HG03565 (cell line): ENCODE measurements at regions not wholly inside any gene's neighbourhood (a gene's known extent, or its start where the extent isn't known, plus 50 kb on each side); places are given as distances from the start of the nearest gene placed in this dataset.

Experiments
- ATAC-seq: cut with Tn5 transposase; IDR thresholded peaks from one replicate; pipeline ENCODE4 v1.9.1; 2021; ENCODE audit warnings: mild to moderate bottlenecking, moderate library complexity; ENCODE audit not compliant: unreplicated experiment

DNA sequence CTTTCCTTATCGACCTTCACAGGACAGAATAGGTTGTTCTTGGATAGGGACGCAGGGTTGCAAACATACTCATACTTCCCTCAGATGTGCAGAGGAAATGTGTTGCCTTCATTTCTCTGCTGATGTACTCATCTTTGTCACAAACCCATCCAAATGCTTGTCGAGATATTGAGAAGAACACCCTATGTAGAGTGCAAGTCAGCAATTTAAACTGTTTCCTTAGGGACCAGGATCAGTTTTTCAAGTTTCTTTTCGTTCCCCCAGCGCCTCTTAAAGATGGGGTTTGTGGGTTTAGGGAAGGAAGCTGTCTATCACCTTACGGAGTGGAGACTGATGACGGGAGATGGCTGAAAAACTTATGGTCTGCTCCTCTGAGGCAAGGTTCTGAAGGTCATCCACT, 474.2 kb downstream of the EPHA4 start:
- no peak for ATAC-seq

DNA sequence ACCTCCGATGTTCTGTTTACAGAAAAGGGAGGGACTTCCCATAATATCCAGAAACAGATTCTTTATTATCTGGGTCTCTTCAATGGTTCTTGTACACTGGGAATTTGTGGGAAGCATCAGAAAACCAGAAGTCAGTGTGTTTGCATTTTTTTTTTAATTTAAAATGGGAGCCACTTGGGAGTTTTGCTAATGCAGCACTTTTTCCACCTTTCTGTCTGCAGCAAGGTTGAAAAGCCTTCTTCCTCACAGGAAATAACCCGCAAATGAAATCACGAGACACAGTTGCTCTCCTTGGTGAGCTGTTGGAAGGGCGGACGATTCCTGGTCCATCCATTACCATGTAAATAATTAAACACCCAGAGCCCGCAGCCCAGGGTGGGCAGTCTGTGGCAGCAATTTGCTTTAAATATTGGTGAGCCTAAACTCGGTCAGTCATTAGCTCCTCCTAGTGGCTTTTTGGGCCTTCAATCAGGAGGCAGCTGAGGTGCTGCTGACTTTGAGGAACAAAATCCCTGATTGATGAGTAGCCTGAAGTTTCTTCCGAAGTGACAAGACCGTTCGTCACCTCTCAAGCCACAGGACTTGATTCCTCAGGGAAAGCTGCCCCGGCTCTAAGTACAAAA, 471.5 kb downstream of the EPHA4 start:
- no peak for ATAC-seq

DNA sequence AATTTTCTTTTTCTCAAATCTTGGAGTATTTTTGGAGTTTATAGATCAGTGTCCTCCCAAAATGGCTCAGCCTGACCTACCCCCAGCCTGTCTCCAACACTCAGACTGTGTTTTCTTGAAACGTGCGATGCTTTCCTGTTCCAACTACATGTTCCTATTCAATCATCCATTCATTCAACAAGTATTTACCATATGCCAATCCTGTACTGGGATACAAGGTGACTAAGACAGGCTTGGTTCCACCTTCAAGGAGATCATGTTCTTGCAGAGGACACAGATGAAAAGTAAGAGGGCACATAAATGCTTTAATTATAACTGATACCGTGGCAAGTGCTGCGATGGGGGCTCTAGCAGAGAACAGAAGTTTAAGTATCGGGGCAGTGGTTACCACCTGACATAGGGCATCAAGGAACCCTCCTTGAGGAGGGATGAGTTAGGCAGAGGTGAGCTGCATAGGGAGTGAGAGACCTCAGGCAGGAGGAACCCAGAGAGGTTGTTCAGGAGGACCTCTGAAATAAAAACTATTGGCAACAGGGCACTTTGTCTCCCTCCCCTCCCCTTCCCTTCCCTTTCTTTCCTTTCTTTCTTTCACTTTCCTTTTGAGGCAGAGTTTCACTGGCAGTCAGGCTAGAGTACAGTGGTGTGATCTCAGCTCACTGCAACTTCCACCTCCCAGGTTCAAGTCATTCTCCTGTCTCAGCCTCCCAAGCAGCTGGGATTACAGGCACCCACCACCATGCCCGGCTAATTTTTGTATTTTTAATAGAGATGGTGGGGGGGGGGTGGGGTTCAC, 469.0 kb downstream of the EPHA4 start:
- no peak for ATAC-seq

DNA sequence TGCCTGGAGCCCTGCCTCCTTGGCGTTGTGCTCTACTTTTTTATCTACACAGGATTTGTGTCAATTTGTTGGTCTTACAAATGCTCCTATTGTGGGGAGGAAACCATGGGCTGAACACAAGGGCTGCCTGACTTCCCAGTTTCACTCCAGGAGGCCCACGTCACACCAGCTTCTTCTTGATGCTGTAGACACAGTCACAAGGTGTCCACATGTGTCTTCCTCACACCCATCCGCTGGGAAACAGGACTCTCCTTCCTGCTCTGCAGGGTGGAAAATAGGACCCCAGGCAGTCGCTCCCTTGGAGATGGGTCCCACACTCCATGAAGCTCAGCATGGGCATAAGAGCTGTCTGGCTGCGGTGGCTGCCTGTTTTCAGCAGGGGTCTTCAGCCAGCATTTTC, 468.2 kb downstream of the EPHA4 start:
- no peak for ATAC-seq

DNA sequence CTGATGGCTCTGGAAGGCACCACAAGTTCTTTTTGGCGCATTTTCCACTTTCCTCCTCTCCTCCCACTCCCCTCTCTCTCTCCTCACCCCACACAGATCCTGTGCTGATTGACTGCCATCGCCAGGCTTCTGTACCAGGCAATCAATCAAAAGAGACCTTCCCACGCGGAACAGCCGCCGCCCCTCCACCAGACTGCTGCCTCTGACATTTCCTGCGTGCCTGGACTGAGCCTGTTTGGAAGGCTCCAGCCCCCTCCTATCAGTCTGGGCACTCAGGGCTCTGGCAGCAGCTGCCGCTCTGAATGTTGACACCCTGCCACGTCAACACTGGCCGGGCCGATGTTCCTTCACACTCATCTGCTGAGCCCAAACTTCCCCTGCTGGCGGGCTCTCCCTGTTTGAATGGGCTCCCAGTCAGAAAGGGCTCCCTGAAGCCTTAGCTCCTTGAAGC, 467.7 kb downstream of the EPHA4 start:
- no peak for ATAC-seq

DNA sequence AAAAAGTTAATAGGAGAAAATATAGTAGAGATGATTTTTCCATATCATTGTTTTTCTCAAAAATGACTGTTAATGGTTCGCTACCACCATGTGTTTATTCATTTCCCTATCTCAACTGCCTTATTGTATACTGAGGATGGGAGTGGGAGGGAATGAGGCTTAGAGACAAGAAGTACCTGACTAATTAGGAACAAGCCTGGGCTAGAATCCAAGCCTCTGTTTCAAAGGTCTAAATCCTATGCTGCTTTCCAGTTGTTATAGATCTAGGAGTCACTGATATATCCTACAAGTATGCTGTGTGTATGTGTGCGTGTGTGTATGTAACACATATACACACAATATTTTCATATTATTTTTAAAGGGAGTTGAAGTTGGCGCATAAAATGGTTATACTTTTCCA, 465.9 kb downstream of the EPHA4 start:
- no peak for ATAC-seq

DNA sequence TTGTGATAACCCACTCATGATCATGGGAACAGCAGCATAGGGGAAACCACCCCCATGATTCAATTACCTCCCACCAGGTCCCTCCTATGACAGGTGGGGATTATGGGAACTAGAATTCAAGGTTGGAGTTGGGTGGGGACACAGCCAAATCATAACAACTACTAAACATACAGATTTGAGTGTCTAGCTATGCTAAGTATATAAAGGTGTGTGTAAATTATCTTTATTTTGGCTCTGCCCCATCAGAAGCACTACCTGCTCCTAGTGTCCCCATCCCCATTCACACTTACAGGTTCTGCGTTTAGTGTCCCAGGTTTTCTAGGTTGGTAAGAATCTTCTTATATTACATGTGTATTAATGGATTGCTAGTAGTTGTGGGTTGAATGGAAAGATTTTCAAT, 464.7 kb downstream of the EPHA4 start:
- ATAC-seq: no peak

DNA sequence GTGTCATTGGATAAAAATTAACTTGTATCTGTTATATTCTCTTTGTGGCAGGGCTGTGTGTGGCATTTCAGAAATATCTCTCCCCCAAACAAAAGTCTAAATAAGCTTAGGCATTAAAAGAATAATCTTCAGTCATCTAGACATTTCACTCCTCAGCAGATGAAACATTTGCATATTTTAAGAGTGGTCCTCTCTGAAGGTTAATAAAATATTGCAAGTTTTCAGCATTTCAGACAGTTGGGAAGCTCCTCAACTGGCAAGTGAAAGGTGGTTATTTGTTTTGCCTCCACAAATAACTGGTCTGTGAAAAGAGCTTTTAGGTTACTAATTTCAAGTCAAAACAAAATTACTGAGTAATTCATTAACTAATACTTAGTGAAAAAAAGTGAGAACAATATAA, 462.6 kb downstream of the EPHA4 start:
- ATAC-seq: no peak

DNA sequence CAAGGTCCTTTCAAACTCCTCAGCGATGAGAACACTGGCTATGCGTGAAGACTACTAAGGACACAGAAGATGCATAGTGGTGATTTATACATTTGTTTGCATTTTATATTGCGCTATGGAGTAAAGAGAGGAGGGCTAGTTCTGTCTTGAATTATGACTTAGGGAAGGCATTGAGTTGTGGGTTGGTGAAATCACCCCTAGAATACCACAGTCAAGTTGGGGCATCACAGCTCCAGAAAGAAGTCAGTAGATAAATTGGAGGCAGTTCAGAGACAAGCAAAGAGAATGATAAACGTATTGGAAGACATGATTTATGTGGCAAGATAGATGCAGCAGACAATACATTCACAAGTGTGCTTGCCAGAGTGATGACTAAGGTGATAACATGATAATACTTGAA, 460.4 kb downstream of the EPHA4 start:
- no peak for ATAC-seq

DNA sequence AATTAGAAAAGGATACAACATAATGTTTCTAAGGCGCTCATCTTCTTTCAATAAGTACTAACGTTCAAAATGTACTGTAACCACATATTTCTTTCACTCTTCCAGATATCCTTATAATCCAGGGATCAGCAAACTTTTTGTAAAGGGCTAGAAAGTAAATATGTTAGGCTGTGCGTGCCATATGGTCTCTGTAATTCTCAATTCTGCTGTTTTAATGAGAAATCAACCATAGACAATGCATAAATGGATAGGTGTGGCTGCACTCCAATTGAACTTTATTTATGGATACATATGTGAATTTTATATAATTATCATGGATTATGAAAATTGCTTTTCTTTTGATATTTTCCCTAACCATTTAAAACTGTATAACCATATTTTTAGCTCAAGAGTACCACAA, 459.4 kb downstream of the EPHA4 start:
- no peak for ATAC-seq

DNA sequence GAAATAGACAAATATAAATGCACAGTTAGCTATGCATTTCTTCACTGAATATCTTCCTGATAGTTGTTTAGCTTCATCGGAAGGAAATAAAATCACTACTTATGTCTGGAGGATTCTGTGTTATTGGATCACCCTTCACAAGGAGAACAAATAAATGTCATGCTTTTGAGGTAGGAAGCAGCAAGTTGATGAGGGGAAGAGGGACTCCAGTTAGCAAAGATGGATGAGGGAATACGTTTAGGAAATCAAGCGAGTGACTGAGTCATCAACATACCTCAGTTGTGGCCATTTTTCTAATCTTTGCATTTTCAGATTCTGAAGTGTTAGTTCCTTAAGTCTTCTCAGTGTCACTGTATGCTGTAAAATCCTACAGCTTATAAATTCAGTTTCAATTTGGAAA, 456.2 kb downstream of the EPHA4 start:
- ATAC-seq: no peak

DNA sequence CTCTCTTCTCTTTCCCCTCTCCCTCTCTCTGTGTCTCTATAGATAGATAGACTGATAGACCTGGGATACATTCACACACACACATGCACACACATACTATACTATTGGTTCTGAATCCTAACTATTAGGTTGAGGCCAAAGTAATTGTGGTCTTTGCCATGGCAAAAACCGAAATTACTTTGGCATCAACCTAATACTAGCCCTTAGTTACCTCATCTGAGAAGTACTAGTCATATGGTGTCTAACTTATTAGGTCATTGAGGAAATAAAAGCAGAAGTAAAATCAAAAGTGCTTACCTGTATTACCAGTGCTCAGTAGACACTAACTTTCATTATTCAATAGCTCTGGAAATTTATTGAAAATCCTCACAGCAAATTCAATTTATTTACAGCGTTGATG, 451.5 kb downstream of the EPHA4 start:
- ATAC-seq: peak; percentile 69

DNA sequence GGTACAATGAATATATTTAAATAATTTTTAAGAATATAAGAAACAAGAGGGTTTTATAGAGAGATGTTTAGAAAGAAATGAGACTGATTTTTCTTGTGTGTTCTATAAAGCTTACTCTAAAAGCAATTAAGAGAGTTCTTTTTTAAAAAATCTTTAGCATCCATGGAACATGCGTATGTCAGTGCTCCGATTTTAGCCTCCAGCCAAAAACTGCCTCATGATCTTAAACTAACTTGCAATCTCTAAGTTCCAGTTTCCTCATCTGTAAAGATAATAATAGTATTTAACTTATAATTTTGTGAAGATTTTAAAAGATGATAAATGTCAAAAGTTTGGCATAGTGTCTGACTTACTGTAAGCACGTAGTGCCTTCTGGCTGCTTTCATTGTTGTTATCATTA, 448.7 kb downstream of the EPHA4 start:
- ATAC-seq: no peak

DNA sequence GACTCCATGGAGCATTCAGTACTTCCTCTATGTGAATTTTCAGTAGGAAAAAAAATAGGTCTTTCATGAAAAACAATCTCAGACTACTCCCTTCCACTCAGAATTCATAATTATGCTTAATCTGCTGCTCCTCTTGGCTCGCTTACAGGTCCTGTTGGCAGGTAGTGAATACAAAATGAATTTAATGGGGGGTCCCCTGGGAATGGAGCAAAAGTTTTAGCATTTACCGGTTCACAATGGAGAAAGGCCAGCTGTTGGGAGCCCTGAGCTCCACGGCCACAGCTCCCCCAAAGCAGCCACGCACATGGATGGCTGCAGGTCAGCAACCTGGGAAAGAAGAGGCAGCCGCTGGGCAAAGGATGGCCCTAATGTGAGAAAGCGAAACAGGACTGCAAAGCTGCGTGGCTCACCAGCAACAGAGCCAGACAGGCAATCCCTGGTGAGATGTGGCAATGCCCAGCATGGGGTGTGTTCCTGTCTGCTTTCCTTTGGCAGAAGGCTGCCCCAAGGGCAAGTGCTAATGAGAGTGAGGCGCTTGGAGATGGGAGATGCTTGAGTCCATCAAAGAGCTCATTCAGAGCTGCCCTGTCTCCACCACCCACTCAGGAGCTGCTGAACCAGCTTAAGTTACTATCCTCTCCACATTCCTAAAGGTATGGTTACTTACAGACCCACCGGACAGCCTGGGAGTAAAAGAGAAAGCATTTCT, 447.4 kb downstream of the EPHA4 start:
- ATAC-seq: no peak

DNA sequence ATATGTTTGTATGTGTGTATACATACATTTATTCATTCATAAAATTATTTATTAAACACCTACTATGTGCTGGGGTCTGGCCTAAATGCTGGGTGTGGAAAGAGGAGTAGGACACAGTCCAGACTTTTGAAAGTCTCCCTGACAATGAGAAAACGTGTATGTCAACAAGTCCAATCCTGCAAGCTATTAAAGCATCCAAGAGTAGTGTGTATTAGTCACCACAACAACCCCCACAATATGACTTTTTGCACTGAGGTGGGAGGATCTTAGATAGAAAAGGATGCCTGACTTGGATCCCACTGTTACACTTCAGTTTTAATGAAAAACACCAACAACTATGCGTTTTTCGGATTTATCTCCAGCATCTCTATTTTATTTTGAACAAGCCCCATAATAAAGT, 446.4 kb downstream of the EPHA4 start:
- no peak for ATAC-seq

DNA sequence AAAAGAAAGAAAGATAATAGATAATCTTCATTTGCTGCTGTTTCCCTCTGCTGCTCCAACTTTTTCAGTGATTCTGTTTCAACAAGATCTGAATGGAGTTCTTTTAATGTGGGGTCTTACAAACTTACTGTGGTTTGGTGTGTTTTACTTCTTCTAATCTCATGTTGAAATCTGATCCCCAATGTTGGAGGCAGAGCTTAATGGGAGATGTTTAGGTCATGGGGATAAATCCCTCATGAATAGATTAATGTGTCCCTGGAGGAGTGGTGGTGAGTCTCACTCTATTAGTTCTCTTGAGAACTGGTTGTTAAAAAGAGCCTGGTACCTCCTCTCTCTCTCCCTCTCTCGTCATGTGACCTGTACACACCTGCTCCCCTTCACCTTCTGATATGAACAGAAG, 442.4 kb downstream of the EPHA4 start:
- ATAC-seq: no peak

DNA sequence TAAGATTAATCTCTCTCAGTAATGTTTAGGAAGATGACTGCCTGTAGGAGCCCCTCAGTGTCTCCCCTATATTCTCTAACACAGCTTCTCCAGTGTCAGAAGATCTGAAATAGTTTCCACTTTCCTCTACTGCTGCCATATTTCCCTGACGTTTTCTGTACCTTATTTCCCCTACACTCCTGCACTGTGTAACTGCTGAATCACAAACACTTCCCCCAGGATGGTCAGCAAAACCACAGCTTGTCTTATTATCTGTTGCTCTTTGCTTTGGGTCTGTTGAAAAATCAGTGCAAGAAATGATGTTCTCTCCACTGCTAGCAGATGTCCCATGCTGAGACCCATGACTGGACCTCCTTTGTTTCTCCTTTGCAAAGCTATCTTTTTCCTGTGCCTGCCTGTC, 441.7 kb downstream of the EPHA4 start:
- ATAC-seq: no peak

DNA sequence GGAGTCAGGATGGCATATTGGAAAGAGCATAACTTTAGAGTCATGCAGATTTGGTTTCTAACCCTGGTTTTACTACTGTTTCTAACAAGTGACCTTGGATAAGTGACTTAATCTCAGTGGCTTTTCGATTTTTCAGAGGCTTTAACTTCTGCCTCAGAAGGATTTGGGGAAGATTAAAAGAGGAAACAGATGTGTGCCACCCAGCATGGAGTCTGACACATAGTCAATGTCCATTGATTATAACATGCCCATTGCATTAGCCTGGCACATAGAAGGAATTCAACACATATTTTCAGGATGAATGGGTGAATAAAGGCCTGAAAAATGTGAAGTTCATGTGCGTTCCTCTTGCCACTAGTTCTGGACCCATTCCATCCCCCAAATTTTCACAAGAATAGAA, 438.2 kb downstream of the EPHA4 start:
- ATAC-seq: no peak

DNA sequence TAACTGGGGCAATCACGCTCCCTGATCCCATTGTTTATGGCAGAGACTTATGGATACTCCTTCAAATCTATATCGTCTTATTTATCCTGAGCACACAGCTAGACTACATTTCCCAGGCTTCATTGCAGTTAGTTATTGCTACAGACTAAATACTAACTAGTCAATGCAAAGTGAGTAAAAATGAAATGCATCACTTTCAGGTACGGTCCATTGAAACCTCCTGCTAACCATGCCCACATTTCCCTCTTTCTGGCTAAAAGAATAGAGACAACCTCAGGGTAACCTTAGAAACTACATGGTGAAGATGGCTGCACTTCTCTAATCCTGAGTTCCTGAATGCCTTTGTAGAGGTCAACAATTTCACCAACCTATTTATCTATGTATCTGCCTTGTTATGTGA, 437.4 kb downstream of the EPHA4 start:
- no peak for ATAC-seq

DNA sequence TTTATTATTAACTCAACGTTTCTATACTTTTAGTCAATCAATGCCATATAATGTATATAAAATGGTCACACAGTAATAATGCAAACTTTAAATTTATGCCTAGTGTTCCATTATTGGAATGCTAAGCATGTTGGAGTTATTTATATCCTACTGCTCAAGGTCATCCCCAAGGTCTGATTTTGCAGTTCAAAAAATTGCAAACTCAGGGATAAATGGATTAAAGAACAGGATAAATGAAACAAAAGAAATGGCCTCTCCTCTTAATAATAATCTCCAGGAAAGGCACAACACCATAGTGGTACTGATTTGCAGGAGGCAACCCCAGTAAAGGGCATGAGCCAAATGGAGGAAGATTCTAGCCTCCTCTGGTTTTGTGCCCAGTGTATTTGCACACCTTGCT, 436.4 kb downstream of the EPHA4 start:
- ATAC-seq: no peak

DNA sequence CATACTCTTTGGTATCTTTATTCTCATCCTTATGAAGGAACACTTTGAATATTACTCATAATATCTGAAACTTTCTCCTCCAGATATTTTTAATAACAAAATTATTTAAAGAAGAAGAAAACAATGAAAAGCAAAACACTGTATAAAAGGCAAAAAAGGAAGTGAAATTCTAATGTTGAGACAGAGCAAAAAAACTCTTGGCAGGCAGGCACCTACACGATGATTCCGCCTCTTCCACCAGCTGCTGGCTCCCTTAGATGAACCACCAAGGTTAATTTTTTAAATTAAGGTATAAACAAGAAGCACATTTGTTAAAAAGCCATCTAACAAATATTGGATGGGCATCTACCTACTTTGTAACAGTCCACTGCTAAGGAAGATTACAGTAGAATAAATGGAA, 434.7 kb downstream of the EPHA4 start:
- no peak for ATAC-seq

DNA sequence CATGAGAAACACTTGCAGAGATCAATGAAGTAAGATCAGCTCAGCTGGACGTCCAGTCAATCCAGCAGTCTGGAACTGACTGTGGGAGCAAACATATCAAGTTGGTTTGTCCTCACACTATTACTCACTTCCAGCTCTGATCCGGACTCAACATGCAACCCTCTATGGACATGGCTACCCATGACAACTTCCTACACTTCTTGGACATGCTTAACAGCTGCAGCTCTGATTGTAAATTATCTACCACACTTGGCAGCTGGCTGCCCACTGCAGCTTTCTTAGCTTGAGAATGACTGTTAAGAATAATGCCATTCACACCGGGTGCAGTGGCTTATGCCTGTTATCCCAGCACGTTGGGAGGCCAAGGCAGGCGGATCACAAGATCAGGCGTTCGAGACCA, 429.8 kb downstream of the EPHA4 start:
- ATAC-seq: no peak
